ENCODE measurements at regions not wholly inside any gene's neighbourhood (a gene's known extent, or its start where the extent isn't known, plus 50 kb on each side); places are given as distances from the start of the nearest gene placed in this dataset.

GRCh38 chr14:61213191-61213621, 67.9 kb downstream of the TMEM30B start:
- no peaks in the 10 kb centered on the region for H3K36me3 ChIP-seq
- H3K4me1 ChIP-seq = no peaks in the 10 kb centered on the region
- no peak overlapping the region for H3K4me3 ChIP-seq
- intact Hi-C loops (cut with DNase I; ENCODE audit: low total_unique reads) = no loop called here
- TF ChIP-seq POLR2AphosphoS5 (IDR thresholded peaks at IDR 0.05) (no peak), POLR2A (IDR thresholded peaks at IDR 0.05) (no peak)
- TF ChIP-seq, protein P1, sequence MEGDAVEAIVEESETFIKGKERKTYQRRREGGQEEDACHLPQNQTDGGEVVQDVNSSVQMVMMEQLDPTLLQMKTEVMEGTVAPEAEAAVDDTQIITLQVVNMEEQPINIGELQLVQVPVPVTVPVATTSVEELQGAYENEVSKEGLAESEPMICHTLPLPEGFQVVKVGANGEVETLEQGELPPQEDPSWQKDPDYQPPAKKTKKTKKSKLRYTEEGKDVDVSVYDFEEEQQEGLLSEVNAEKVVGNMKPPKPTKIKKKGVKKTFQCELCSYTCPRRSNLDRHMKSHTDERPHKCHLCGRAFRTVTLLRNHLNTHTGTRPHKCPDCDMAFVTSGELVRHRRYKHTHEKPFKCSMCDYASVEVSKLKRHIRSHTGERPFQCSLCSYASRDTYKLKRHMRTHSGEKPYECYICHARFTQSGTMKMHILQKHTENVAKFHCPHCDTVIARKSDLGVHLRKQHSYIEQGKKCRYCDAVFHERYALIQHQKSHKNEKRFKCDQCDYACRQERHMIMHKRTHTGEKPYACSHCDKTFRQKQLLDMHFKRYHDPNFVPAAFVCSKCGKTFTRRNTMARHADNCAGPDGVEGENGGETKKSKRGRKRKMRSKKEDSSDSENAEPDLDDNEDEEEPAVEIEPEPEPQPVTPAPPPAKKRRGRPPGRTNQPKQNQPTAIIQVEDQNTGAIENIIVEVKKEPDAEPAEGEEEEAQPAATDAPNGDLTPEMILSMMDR (IDR thresholded peaks at IDR 0.05 in 8 of 11, conservative IDR thresholded peaks at IDR 0.05 in 3 of 11) = no peak
- H3K9me3 ChIP-seq = no peaks in the 10 kb centered on the region
- H3K27ac ChIP-seq = no peak overlapping the region
- 71 to 91% (median 83%) methylated on average over 3 of the region's 3 CpGs for WGBS, 5 donors
- DNase-seq = no peak
- H3K27me3 ChIP-seq (replicated peaks in 1 of 7) = no peaks in the 10 kb centered on the region

DNA sequence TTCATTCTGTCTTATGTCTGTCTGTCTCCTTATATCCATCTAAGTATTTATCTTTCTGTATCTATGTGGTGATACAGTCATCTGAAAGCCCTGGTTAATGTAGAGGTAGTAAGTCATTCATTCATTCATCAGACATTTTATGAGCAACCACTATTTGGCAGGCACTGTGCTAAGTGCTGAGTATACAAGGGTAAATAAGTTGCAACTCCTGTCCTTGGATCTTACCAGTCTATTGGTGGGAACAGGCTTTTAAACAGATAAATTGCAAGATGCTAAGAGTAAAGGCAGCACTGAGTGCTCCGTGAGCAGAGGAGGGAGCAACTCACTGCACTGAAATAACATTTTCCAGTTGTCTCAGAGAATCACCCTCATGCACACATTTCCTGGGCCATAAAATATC, 68.6 kb downstream of the TMEM30B start:
- intact Hi-C loops (cut with DNase I; ENCODE audit: low total_unique reads) = no loop called here
- TF ChIP-seq POLR2A (IDR thresholded peaks at IDR 0.05) = no peak
- TF ChIP-seq POLR2AphosphoS5 (IDR thresholded peaks at IDR 0.05) = no peak
- TF ChIP-seq, protein P1 (IDR thresholded peaks at IDR 0.05 in 8 of 11, conservative IDR thresholded peaks at IDR 0.05 in 3 of 11) = no peak
- no peaks in the 10 kb centered on the region for H3K9me3 ChIP-seq
- H3K4me1 ChIP-seq = no peaks in the 10 kb centered on the region
- H3K27me3 ChIP-seq (replicated peaks in 1 of 7) = no peaks in the 10 kb centered on the region
- H3K4me3 ChIP-seq = no peak overlapping the region
- no peak for DNase-seq
- H3K27ac ChIP-seq = no peak overlapping the region
- H3K36me3 ChIP-seq = no peaks in the 10 kb centered on the region
- 81 to 93% (median 89%) methylated on average over 1 of the region's 1 CpG for WGBS, 5 donors

DNA sequence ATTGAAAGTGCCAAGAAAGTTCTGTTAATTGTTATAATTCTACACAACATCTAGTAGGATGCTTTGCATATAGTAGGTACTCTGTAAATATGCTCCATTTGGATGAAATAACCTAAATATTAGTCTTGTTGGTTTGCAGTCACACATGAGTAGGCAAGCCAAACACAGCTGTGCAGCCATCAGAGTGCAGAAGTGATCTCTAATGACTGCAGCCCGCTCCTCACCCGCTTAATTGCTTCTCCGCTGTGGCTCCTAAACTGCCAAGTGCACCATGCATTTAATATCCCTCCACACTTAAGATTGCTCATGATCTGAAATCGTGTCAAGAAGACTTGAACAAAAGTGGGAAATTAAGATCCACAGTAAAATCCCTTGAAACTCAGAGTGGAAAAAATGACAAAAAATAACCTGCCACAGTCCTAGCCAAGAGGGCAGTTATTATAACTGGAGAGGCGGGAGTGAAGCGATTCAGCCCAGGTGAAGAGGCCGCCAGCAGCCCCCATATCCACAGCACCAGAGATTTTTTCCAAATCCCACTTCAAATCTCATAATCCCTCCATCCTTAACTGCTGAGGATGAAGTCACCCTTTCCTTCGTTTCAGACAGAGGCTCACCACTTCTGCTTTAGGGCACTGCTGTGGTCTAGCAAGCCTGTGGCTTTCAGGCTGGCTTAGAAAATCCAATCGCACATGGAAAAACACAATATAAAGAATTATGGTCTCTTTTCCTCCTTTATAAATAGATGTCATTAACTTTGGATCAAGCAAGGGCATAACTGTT, 69.5 kb downstream of the TMEM30B start:
- WGBS, 5 donors = 75 to 80% (median 76%) methylated on average over 9 of the region's 9 CpGs
- H3K9me3 ChIP-seq = no peaks in the 10 kb centered on the region
- intact Hi-C loops (cut with DNase I; ENCODE audit: low total_unique reads) = no loop called here

More for the DNA sequence above, 69.5 kb downstream of the TMEM30B start:
- Histone ChIP-seq H3K27me3 (replicated peaks in 1 of 7) (no peaks in the 10 kb centered on the region), H3K4me3 (no peak overlapping the region), H3K27ac (no peak overlapping the region), H3K36me3 (no peaks in the 10 kb centered on the region), H3K4me1 (no peaks in the 10 kb centered on the region)
- DNase-seq = no peak
- no peak for TF ChIP-seq POLR2A (IDR thresholded peaks at IDR 0.05)
- TF ChIP-seq POLR2AphosphoS5 (IDR thresholded peaks at IDR 0.05) = no peak
- TF ChIP-seq, protein P1 (IDR thresholded peaks at IDR 0.05 in 8 of 11, conservative IDR thresholded peaks at IDR 0.05 in 3 of 11) = no peak

Data from spleen (tissue), 11 donors.